Breast epithelium (tissue), 3 donors: ENCODE measurements at regions not wholly inside any gene's neighbourhood (a gene's known extent, or its start where the extent isn't known, plus 50 kb on each side); places are given as distances from the start of the nearest gene placed in this dataset.

Source experiments
- CTCF ChIP-seq, 3 donors: fragments of 450-650 bp; IDR thresholded peaks; one replicate each; pipeline ENCODE4 v1.5.1; 2016 to 2017; ENCODE audit warnings: antibody characterized with exemption in 3 of 3, mild to moderate bottlenecking in 3 of 3, moderate library complexity in 3 of 3
- POLR2A ChIP-seq: fragments of 450-650 bp; IDR thresholded peaks from one replicate; pipeline ENCODE4 v1.6.1; 2016; ENCODE audit warnings: antibody characterized with exemption, mild to moderate bottlenecking, moderate library complexity
- POLR2AphosphoS5 ChIP-seq, 3 donors: sonication (generic); formaldehyde crosslinking; IDR thresholded peaks; one replicate each; pipeline ENCODE4 v1.6.1; 2017; ENCODE audit warnings: antibody characterized with exemption in 3 of 3

DNA sequence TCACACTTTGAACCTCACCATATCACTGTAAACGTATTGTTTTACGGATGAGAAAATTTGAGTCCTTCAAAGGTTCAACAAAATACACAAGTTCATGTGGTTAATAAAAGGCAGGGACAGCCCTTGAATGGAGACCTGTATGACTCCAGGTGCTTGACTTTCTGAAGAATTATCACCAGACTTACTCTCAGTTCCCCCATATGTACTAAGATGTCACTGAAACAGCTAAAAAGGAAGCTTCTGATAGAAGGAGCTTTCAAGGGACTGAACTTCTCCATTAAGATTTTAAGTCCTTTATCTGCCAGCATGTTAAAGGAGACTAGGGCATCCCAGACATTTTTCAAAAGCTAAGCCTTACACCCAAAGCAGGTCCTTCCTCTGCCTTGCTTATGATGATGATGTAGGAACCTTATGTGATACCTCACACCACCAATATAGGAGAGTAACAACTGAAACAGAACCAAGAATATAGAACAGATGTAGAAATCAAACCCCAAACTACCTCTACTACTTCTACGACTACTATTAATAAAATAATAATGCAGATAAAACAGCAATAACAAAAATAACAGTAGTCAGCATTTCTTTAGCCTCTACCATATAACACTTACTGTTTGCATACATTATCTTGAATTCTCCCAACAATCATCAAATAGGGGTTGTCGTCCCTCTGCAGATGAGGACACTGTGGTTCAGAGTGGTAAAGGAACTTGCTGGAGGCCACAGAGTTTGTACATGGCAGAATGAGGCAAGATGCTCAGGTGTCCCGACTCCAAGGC is 273.9 kb downstream of the ELAVL2 start:
- no peak for TF ChIP-seq CTCF (IDR thresholded peaks at IDR 0.05)
- no peak for TF ChIP-seq POLR2AphosphoS5 (IDR thresholded peaks at IDR 0.05)
- TF ChIP-seq POLR2A = no peak
